CD14-positive monocyte (primary cell): ENCODE measurements at regions not wholly inside any gene's neighbourhood (a gene's known extent, or its start where the extent isn't known, plus 50 kb on each side); places are given as distances from the start of the nearest gene placed in this dataset.

Experiments
- DNase-seq, 3 donors: peaks; one replicate each; pipeline ENCODE4 v3.0.0-alpha.2; 2011 to 2022
- H2AFZ ChIP-seq: 2 replicates; pipeline ENCODE4 v1.6.0; 2012; ENCODE audit warnings: mild to moderate bottlenecking, low read depth, low read length, inconsistent platforms; ENCODE audit not compliant: insufficient read depth, poor library complexity, severe bottlenecking
- H3K27ac ChIP-seq, 2 donors: 1 replicate in 1 of 2; 2 replicates in 1 of 2; pipeline ENCODE4 v1.5.1; 2012 to 2013; ENCODE audit warnings: low read length in 2 of 2, control low read depth in 1 of 2, inconsistent platforms in 1 of 2, low read depth in 1 of 2, mild to moderate bottlenecking in 1 of 2
- H3K27me3 ChIP-seq, 2 donors: one replicate each; pipeline versions ENCODE4 v1.6.0 to v1.6.1; 2011 to 2013; ENCODE audit warnings: low read length in 2 of 2; ENCODE audit not compliant: control insufficient read depth in 2 of 2, insufficient read depth in 2 of 2
- H3K36me3 ChIP-seq, 2 donors: replicated peaks in 1 of 2; 1 replicate in 1 of 2; 2 replicates in 1 of 2; pipeline versions ENCODE4 v1.5.1 to v1.6.1; 2012 to 2013; ENCODE audit warnings: low read length in 2 of 2, control low read depth in 1 of 2, inconsistent platforms in 1 of 2, mild to moderate bottlenecking in 1 of 2; ENCODE audit not compliant: insufficient read depth in 2 of 2, control insufficient read depth in 1 of 2
- H3K4me1 ChIP-seq, 2 donors: 1 replicate in 1 of 2; 2 replicates in 1 of 2; pipeline versions ENCODE4 v1.5.1 to v1.6.1; 2012 to 2013; ENCODE audit warnings: low read length in 2 of 2, control low read depth in 1 of 2, inconsistent platforms in 1 of 2, mild to moderate bottlenecking in 1 of 2, moderate library complexity in 1 of 2; ENCODE audit not compliant: insufficient read depth in 2 of 2, control insufficient read depth in 1 of 2
- H3K4me2 ChIP-seq: replicated peaks from 2 replicates; pipeline ENCODE3; 2012; ENCODE audit warnings: low read length, moderate library complexity, mild to moderate bottlenecking; ENCODE audit not compliant: poor library complexity, severe bottlenecking; ENCODE audit errors: extremely low read depth
- H3K4me3 ChIP-seq, 3 experiments: fragments of 200-600 bp in 1 of 3; sonication (generic) in 1 of 3; replicated peaks in 1 of 3; 1 replicate in 2 of 3; 2 replicates in 1 of 3; pipeline ENCODE4 v1.5.1; 2011 to 2013; ENCODE audit warnings: low read length in 3 of 3, mild to moderate bottlenecking in 3 of 3, control low read depth in 2 of 3, low read depth in 2 of 3, inconsistent platforms in 1 of 3, moderate library complexity in 1 of 3
- H3K79me2 ChIP-seq: 2 replicates; pipeline ENCODE4 v1.6.0; 2012; ENCODE audit warnings: mild to moderate bottlenecking, control low read depth, inconsistent platforms, low read length, moderate library complexity; ENCODE audit not compliant: insufficient read depth
- H3K9ac ChIP-seq: 2 replicates; pipeline ENCODE4 v1.6.0; 2017; ENCODE audit warnings: low read length, mild to moderate bottlenecking; ENCODE audit not compliant: insufficient read depth, poor library complexity, severe bottlenecking
- H3K9me3 ChIP-seq, 2 donors: replicated peaks in 1 of 2; 1 replicate in 1 of 2; 2 replicates in 1 of 2; pipeline versions ENCODE4 v1.5.1 to v1.6.1; 2012 to 2013; ENCODE audit warnings: low read length in 2 of 2, control low read depth in 1 of 2; ENCODE audit not compliant: control insufficient read depth in 1 of 2, insufficient read depth in 1 of 2
- H4K20me1 ChIP-seq: 2 replicates; pipeline ENCODE4 v1.6.0; 2012; ENCODE audit warnings: mild to moderate bottlenecking, low read length, control low read depth, moderate library complexity; ENCODE audit not compliant: insufficient read depth
- H3K27ac Mint-ChIP-seq, 7 donors: one replicate each; pipeline ENCODE4 v1.8.0; 2020; ENCODE audit warnings: mild to moderate bottlenecking in 7 of 7, mixed read lengths in 7 of 7, moderate library complexity in 6 of 7, inconsistent platforms in 2 of 7
- H3K27me3 Mint-ChIP-seq, 3 donors: one replicate each; pipeline ENCODE4 v1.8.0; 2021 to 2022; ENCODE audit warnings: low read depth in 3 of 3, mild to moderate bottlenecking in 3 of 3, mixed read lengths in 3 of 3, moderate library complexity in 3 of 3, inconsistent platforms in 1 of 3
- H3K36me3 Mint-ChIP-seq, 2 donors: one replicate each; pipeline ENCODE4 v1.8.0; 2020; ENCODE audit warnings: mixed read lengths in 2 of 2, inconsistent platforms in 1 of 2, mild to moderate bottlenecking in 1 of 2
- H3K4me1 Mint-ChIP-seq: one replicate; pipeline ENCODE4 v1.8.0; 2020; ENCODE audit warnings: mild to moderate bottlenecking, mixed read lengths
- H3K4me3 Mint-ChIP-seq, 2 donors: one replicate each; pipeline ENCODE4 v1.8.0; 2020; ENCODE audit warnings: mild to moderate bottlenecking in 2 of 2, mixed read lengths in 2 of 2, moderate library complexity in 1 of 2
- H3K9me3 Mint-ChIP-seq, 7 donors: one replicate each; pipeline ENCODE4 v1.8.0; 2020 to 2022; ENCODE audit warnings: mixed read lengths in 7 of 7, mild to moderate bottlenecking in 6 of 7, moderate library complexity in 6 of 7, inconsistent platforms in 2 of 7
- CTCF ChIP-seq: fragments of 200-600 bp; IDR thresholded peaks from one replicate; pipeline ENCODE4 v1.8.0; 2022; ENCODE audit warnings: antibody characterized with exemption, mild to moderate bottlenecking
- WGBS: methylation state at CpG from one replicate; pipeline ENCODE4 v1.1.5; 2013; ENCODE audit warnings: missing lambda C conversion rate; ENCODE audit not compliant: insufficient coverage; 5-methylcytosine and 5-hydroxymethylcytosine counted together
- intact Hi-C, 2 donors: fragments of 100-400 bp; cut with micrococcal nuclease; formaldehyde crosslinking; loops; one replicate each; pipeline versions ENCODE4 v1.15.0 to v1.15.1; 2023

- intact Hi-C loops, result no loop called here
- H3K4me3 ChIP-seq, result no peak overlapping the region
- H3K4me2 ChIP-seq, result no peak overlapping the region
- H2AFZ ChIP-seq, result no peak overlapping the region
- no peaks in the 10 kb centered on the region for H3K4me1 ChIP-seq
- H3K79me2 ChIP-seq, result no peaks in the 10 kb centered on the region
- H3K9ac ChIP-seq, result no peak overlapping the region
- Mint-ChIP-seq H3K27ac (no peak overlapping the region), H3K4me1 (no peaks in the 10 kb centered on the region), H3K4me3 (no peak overlapping the region), H3K36me3 (no peaks in the 10 kb centered on the region), H3K9me3 (peaks cover 3 to 9% (median 6%) of the 10 kb centered on the region in 7 donors), H3K27me3 (peaks cover 0 to 3% (median 0%) of the 10 kb centered on the region in 3 donors)
- peaks cover 3 to 5% of the 10 kb centered on the region in 2 donors for H3K9me3 ChIP-seq
- H4K20me1 ChIP-seq, result no peaks in the 10 kb centered on the region
- no peak overlapping the region for H3K27ac ChIP-seq
- no peaks in the 10 kb centered on the region for H3K36me3 ChIP-seq
- no peaks in the 10 kb centered on the region for H3K27me3 ChIP-seq
- no CpG with 5 or more reads among the region's 1 CpG for WGBS
- no peak for TF ChIP-seq CTCF
- no peak for DNase-seq
Measured at GRCh38 chr17:70892527-70892926, 723.2 kb downstream of the KCNJ2 start.

- WGBS, result no CpG with 5 or more reads among the region's 4 CpGs
- TF ChIP-seq CTCF, result no peak
- H3K36me3 Mint-ChIP-seq, result no peaks in the 10 kb centered on the region
- H3K4me3 ChIP-seq, result no peak overlapping the region
- H3K9ac ChIP-seq, result no peak overlapping the region
- H2AFZ ChIP-seq, result no peak overlapping the region
- no peak overlapping the region for H3K4me2 ChIP-seq
- no peak overlapping the region for H3K27ac ChIP-seq
- H3K27ac Mint-ChIP-seq, result no peak overlapping the region
- H3K4me1 Mint-ChIP-seq, result no peaks in the 10 kb centered on the region
- H3K27me3 ChIP-seq, result no peaks in the 10 kb centered on the region
- H3K9me3 Mint-ChIP-seq, result peaks cover 5 to 18% (median 9%) of the 10 kb centered on the region in 7 donors
- no peaks in the 10 kb centered on the region for H3K36me3 ChIP-seq
- intact Hi-C loops, result no loop called here
- no peaks in the 10 kb centered on the region for H3K4me1 ChIP-seq
- no peaks in the 10 kb centered on the region for H4K20me1 ChIP-seq
- no peak overlapping the region for H3K4me3 Mint-ChIP-seq
- DNase-seq, result no peak
- H3K79me2 ChIP-seq, result no peaks in the 10 kb centered on the region
- peaks cover 0 to 2% (median 0%) of the 10 kb centered on the region in 3 donors for H3K27me3 Mint-ChIP-seq
- H3K9me3 ChIP-seq, result peaks cover 3 to 7% of the 10 kb centered on the region in 2 donors
Measured at GRCh38 chr17:70896843-70897242, 727.5 kb downstream of the KCNJ2 start.
